Neural progenitor cell (in vitro differentiated cells): ENCODE measurements at regions not wholly inside any gene's neighbourhood (a gene's known extent, or its start where the extent isn't known, plus 50 kb on each side); places are given as distances from the start of the nearest gene placed in this dataset.

ENCODE experiments used
- CTCF ChIP-seq: fragments of 200-600 bp; sonication (generic); IDR thresholded peaks from 2 replicates; pipeline ENCODE4 v1.5.1; 2017; ENCODE audit warnings: antibody characterized with exemption, mild to moderate bottlenecking
- EZH2 ChIP-seq: fragments of 200-600 bp; sonication (generic); IDR thresholded peaks from 2 replicates; pipeline ENCODE4 v1.6.1; 2017; ENCODE audit warnings: antibody characterized with exemption, mild to moderate bottlenecking, moderate library complexity

GRCh38 chr9:84145780-84146179 is 165.2 kb downstream of the RMI1 start:
- no peak for TF ChIP-seq CTCF
- no peak for TF ChIP-seq EZH2
